Esophagus (tissue), 2 donors: ENCODE measurements at regions not wholly inside any gene's neighbourhood (a gene's known extent, or its start where the extent isn't known, plus 50 kb on each side); places are given as distances from the start of the nearest gene placed in this dataset.

Experiments used
- H3K27ac ChIP-seq, 2 donors: one replicate each; pipeline ENCODE4 v1.5.1; 2013; ENCODE audit warnings: low read depth in 2 of 2, mild to moderate bottlenecking in 2 of 2, inconsistent platforms in 1 of 2, low read length in 1 of 2, moderate library complexity in 1 of 2
- H3K27me3 ChIP-seq, 2 donors: one replicate each; pipeline ENCODE4 v1.6.1; 2013; ENCODE audit warnings: low read length in 2 of 2, control low read depth in 1 of 2, mild to moderate bottlenecking in 1 of 2; ENCODE audit not compliant: insufficient read depth in 2 of 2, control insufficient read depth in 1 of 2
- H3K36me3 ChIP-seq, 2 donors: one replicate each; pipeline ENCODE4 v1.6.1; 2013; ENCODE audit warnings: low read length in 1 of 2; ENCODE audit not compliant: control insufficient read depth in 2 of 2, insufficient read depth in 2 of 2
- H3K4me1 ChIP-seq, 2 donors: one replicate each; pipeline ENCODE4 v1.6.1; 2013; ENCODE audit warnings: low read length in 1 of 2; ENCODE audit not compliant: control insufficient read depth in 2 of 2, insufficient read depth in 2 of 2
- H3K4me3 ChIP-seq, 2 donors: one replicate each; pipeline ENCODE4 v1.5.1; 2013; ENCODE audit warnings: low read length in 2 of 2, mild to moderate bottlenecking in 2 of 2, low read depth in 1 of 2, moderate library complexity in 1 of 2
- H3K9me3 ChIP-seq, 2 donors: one replicate each; pipeline ENCODE4 v1.6.1; 2013; ENCODE audit warnings: mild to moderate bottlenecking in 2 of 2, low read depth in 1 of 2, low read length in 1 of 2, moderate library complexity in 1 of 2; ENCODE audit not compliant: control insufficient read depth in 2 of 2, insufficient read depth in 1 of 2
- WGBS, 2 donors: extraction: QIAGEN DNeasy Blood & Tissue Kit; methylation state at CpG; one replicate each; pipeline ENCODE4 v1.1.7; 2013; 5-methylcytosine and 5-hydroxymethylcytosine counted together
- donor health status: healthy with polysubstance abuse.
- donor health status: Bipolar disorder and iron deficiency.

- WGBS, 2 donors, result 75 to 80% methylated on average over 4 of the region's 4 CpGs
Observed at GRCh38 chr11:79582434-79582833, 141.6 kb upstream of the TENM4 start.

GRCh38 chr11:79579063-79579462 is 138.2 kb upstream of the TENM4 start:
- no peaks in the 10 kb centered on the region for H3K9me3 ChIP-seq
- no peak overlapping the region for H3K4me3 ChIP-seq
- 76 to 82% methylated on average over 2 of the region's 2 CpGs for WGBS, 2 donors
- H3K27me3 ChIP-seq, result no peaks in the 10 kb centered on the region
- H3K27ac ChIP-seq, result no peak overlapping the region
- no peaks in the 10 kb centered on the region for H3K36me3 ChIP-seq
- no peaks in the 10 kb centered on the region for H3K4me1 ChIP-seq

More at GRCh38 chr11:79582434-79582833, 141.6 kb upstream of the TENM4 start:
- H3K27me3 ChIP-seq, result no peaks in the 10 kb centered on the region
- H3K36me3 ChIP-seq, result no peaks in the 10 kb centered on the region
- H3K27ac ChIP-seq, result no peak overlapping the region
- no peak overlapping the region for H3K4me3 ChIP-seq
- H3K4me1 ChIP-seq, result no peaks in the 10 kb centered on the region
- peaks cover 0 to 3% of the 10 kb centered on the region in 2 donors for H3K9me3 ChIP-seq

DNA sequence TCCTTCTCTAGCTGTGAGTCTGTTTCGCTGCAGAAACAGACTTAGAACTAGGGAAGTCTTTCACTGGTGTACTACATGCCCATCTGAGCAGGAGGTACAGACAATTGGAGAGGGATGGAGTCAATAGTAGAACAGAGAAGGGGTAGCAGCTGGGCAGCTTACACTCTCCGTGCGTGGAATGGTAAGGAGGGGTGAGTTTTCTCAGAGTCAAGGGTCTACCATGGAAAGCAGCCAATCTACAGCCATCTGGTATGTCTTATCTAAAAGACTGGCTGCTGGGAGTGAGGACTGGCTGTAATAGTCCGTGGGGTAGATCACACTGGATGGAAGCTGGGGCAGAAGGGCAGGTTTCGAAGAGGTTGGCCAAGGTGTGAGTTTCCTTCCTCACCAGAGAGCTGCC is 137.3 kb upstream of the TENM4 start:
- Histone ChIP-seq H3K27ac (no peak overlapping the region), H3K4me1 (no peaks in the 10 kb centered on the region), H3K36me3 (no peaks in the 10 kb centered on the region), H3K27me3 (no peaks in the 10 kb centered on the region), H3K4me3 (no peak overlapping the region), H3K9me3 (no peaks in the 10 kb centered on the region)
- 63 to 80% methylated on average over 5 of the region's 5 CpGs for WGBS, 2 donors

GRCh38 chr11:79575701-79576100 is 134.9 kb upstream of the TENM4 start:
- Histone ChIP-seq H3K27me3 (no peaks in the 10 kb centered on the region), H3K4me3 (no peak overlapping the region), H3K9me3 (no peaks in the 10 kb centered on the region), H3K36me3 (no peaks in the 10 kb centered on the region), H3K4me1 (no peaks in the 10 kb centered on the region), H3K27ac (no peak overlapping the region)
- WGBS, 2 donors, result 50 to 65% methylated on average over 1 of the region's 1 CpG

- no peak overlapping the region for H3K4me3 ChIP-seq
- WGBS, 2 donors, result 47 to 65% methylated on average over 2 of the region's 2 CpGs
- no peak overlapping the region for H3K27ac ChIP-seq
- no peaks in the 10 kb centered on the region for H3K36me3 ChIP-seq
- no peaks in the 10 kb centered on the region for H3K9me3 ChIP-seq
- no peaks in the 10 kb centered on the region for H3K27me3 ChIP-seq
- H3K4me1 ChIP-seq, result no peaks in the 10 kb centered on the region
Observed at GRCh38 chr11:79570104-79570503, 129.3 kb upstream of the TENM4 start.

- Histone ChIP-seq H3K9me3 (no peaks in the 10 kb centered on the region), H3K27ac (no peak overlapping the region), H3K36me3 (no peaks in the 10 kb centered on the region), H3K27me3 (peaks cover 0 to 2% of the 10 kb centered on the region in 2 donors), H3K4me3 (no peak overlapping the region), H3K4me1 (no peaks in the 10 kb centered on the region)
- 81 to 87% methylated on average over 5 of the region's 5 CpGs for WGBS, 2 donors
Observed at GRCh38 chr11:79564288-79564925, 123.6 kb upstream of the TENM4 start.

- no peaks in the 10 kb centered on the region for H3K4me1 ChIP-seq
- H3K27ac ChIP-seq, result no peak overlapping the region
- H3K36me3 ChIP-seq, result no peaks in the 10 kb centered on the region
- no peak overlapping the region for H3K4me3 ChIP-seq
- peaks cover 0 to 2% of the 10 kb centered on the region in 2 donors for H3K27me3 ChIP-seq
- no peaks in the 10 kb centered on the region for H3K9me3 ChIP-seq
Observed at GRCh38 chr11:79561496-79561895, 120.7 kb upstream of the TENM4 start.

DNA sequence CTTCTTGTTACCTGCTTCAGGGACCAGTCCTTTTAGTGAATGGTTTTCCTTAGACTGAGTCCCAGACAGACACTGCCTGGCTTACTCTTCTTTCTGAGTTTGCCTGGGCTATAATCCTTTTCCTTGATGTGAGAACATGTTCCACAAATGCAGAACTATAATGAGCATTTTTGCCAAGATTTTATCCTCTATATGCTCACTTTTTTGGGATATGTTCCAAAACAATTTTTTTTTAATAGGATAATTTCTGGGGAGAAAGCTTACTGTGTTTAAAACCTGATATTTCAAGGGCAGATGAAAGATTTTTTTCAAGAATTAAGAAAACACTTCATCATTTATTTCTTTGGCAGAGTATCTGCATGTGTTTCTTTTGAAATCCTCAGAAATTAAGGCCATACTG is 110.0 kb upstream of the TENM4 start:
- Histone ChIP-seq H3K36me3 (no peaks in the 10 kb centered on the region), H3K27me3 (no peaks in the 10 kb centered on the region), H3K9me3 (no peaks in the 10 kb centered on the region), H3K4me1 (no peaks in the 10 kb centered on the region), H3K27ac (no peak overlapping the region), H3K4me3 (no peak overlapping the region)

DNA sequence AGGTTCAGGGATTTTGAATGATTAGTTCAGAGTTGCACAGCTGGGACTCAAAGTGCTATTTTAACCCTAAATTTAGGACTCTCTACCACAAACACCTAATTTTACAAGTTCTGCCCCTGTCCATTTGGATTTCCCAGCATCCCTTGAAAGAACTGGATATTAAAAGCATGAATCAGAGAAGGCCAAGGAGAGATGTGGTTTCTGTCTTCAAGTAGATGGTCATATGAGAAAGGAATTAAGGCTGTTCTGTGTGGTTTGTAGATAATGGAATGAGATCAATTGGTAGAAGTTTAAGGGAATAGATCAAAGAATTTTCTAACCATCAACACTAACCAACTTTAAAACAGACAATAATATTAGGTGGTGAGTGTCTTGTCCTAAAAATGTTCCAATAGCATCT is 106.4 kb upstream of the TENM4 start:
- Histone ChIP-seq H3K9me3 (no peaks in the 10 kb centered on the region), H3K4me1 (no peaks in the 10 kb centered on the region), H3K27me3 (no peaks in the 10 kb centered on the region), H3K36me3 (no peaks in the 10 kb centered on the region), H3K27ac (no peak overlapping the region), H3K4me3 (no peak overlapping the region)

GRCh38 chr11:79546351-79546750 is 105.5 kb upstream of the TENM4 start:
- no peaks in the 10 kb centered on the region for H3K27me3 ChIP-seq
- H3K4me3 ChIP-seq, result no peak overlapping the region
- WGBS, 2 donors, result 39 to 44% methylated on average over 8 of the region's 8 CpGs
- H3K4me1 ChIP-seq, result no peaks in the 10 kb centered on the region
- H3K9me3 ChIP-seq, result no peaks in the 10 kb centered on the region
- H3K27ac ChIP-seq, result no peak overlapping the region
- H3K36me3 ChIP-seq, result no peaks in the 10 kb centered on the region
